Progenitor cell of endocrine pancreas (in vitro differentiated cells): ENCODE measurements at regions not wholly inside any gene's neighbourhood (a gene's known extent, or its start where the extent isn't known, plus 50 kb on each side); places are given as distances from the start of the nearest gene placed in this dataset.

Experiments
- DNase-seq: peaks from one replicate; pipeline ENCODE4 v3.0.0; 2021; ENCODE audit warnings: low spot score; ENCODE audit not compliant: unreplicated experiment
- H3K27ac Mint-ChIP-seq: 2 replicates; pipeline ENCODE4 v1.8.0; 2021; ENCODE audit warnings: mild to moderate bottlenecking, moderate library complexity, mixed read lengths
- H3K27me3 Mint-ChIP-seq: 2 replicates; pipeline ENCODE4 v1.8.0; 2021; ENCODE audit warnings: mixed read lengths
- H3K36me3 Mint-ChIP-seq: 2 replicates; pipeline ENCODE4 v1.8.0; 2022; ENCODE audit warnings: mixed read lengths; ENCODE audit not compliant: insufficient read depth
- H3K4me1 Mint-ChIP-seq: 2 replicates; pipeline ENCODE4 v1.8.0; 2021; ENCODE audit warnings: low read depth, mixed read lengths
- H3K4me3 Mint-ChIP-seq: 2 replicates; pipeline ENCODE4 v1.8.0; 2021; ENCODE audit warnings: low read depth, mild to moderate bottlenecking, moderate library complexity, mixed read lengths
- H3K9me3 Mint-ChIP-seq: 2 replicates; pipeline ENCODE4 v1.8.0; 2021; ENCODE audit warnings: low read depth, mixed read lengths
- CTCF ChIP-seq: fragments of 200-600 bp; sonication (generic); IDR thresholded peaks from one replicate; pipeline ENCODE4 v1.5.0; 2021; ENCODE audit warnings: antibody characterized with exemption, mild to moderate bottlenecking; ENCODE audit not compliant: unreplicated experiment

GRCh38 chr4:18847249-18847890 lies 825.8 kb upstream of the LCORL start:
- H3K4me1 Mint-ChIP-seq, result peaks cover 3% of the 10 kb centered on the region
- no peak for TF ChIP-seq CTCF
- no peaks in the 10 kb centered on the region for H3K36me3 Mint-ChIP-seq
- H3K27me3 Mint-ChIP-seq, result peaks cover 17% of the 10 kb centered on the region
- no peak overlapping the region for H3K4me3 Mint-ChIP-seq
- H3K27ac Mint-ChIP-seq, result no peak overlapping the region
- DNase-seq, result no peak
- H3K9me3 Mint-ChIP-seq, result peaks cover 8% of the 10 kb centered on the region

GRCh38 chr4:18846313-18846712 lies 824.8 kb upstream of the LCORL start:
- Mint-ChIP-seq H3K27me3 (peaks cover 17% of the 10 kb centered on the region), H3K36me3 (no peaks in the 10 kb centered on the region), H3K9me3 (peaks cover 8% of the 10 kb centered on the region), H3K27ac (no peak overlapping the region), H3K4me3 (no peak overlapping the region), H3K4me1 (peaks cover 3% of the 10 kb centered on the region)
- no peak for TF ChIP-seq CTCF
- DNase-seq, result no peak

GRCh38 chr4:18844726-18845125 lies 823.2 kb upstream of the LCORL start:
- no peak overlapping the region for H3K27ac Mint-ChIP-seq
- no peak overlapping the region for H3K4me3 Mint-ChIP-seq
- H3K36me3 Mint-ChIP-seq, result no peaks in the 10 kb centered on the region
- peaks cover 8% of the 10 kb centered on the region for H3K9me3 Mint-ChIP-seq
- DNase-seq, result no peak
- no peak for TF ChIP-seq CTCF
- no peaks in the 10 kb centered on the region for H3K4me1 Mint-ChIP-seq
- peaks cover 15% of the 10 kb centered on the region for H3K27me3 Mint-ChIP-seq

- H3K4me3 Mint-ChIP-seq, result no peak overlapping the region
- TF ChIP-seq CTCF, result no peak
- no peak for DNase-seq
- peaks cover 8% of the 10 kb centered on the region for H3K9me3 Mint-ChIP-seq
- no peaks in the 10 kb centered on the region for H3K36me3 Mint-ChIP-seq
- H3K4me1 Mint-ChIP-seq, result no peaks in the 10 kb centered on the region
- peaks cover 5% of the 10 kb centered on the region for H3K27me3 Mint-ChIP-seq
- H3K27ac Mint-ChIP-seq, result no peak overlapping the region
Measured at GRCh38 chr4:18842431-18842830, 820.9 kb upstream of the LCORL start.

GRCh38 chr4:18840481-18840880 lies 818.9 kb upstream of the LCORL start:
- Mint-ChIP-seq H3K9me3 (peaks cover 8% of the 10 kb centered on the region), H3K36me3 (no peaks in the 10 kb centered on the region), H3K4me3 (no peak overlapping the region), H3K27me3 (no peaks in the 10 kb centered on the region), H3K4me1 (no peaks in the 10 kb centered on the region), H3K27ac (no peak overlapping the region)
- TF ChIP-seq CTCF, result no peak
- DNase-seq, result no peak
